NCI-H2081 treated with DMSO at 0.1 percent for 48 hours (cell line): ENCODE measurements at regions not wholly inside any gene's neighbourhood (a gene's known extent, or its start where the extent isn't known, plus 50 kb on each side); places are given as distances from the start of the nearest gene placed in this dataset.
"Not testable (repeated sequence)": the region's sequence is repeated elsewhere in the genome, so short reads cannot be mapped to it uniquely, and the experiment has no call there.

Experiments used
- DNase-seq: peaks from one replicate; lab custom pipeline; 2025; lab: John Stamatoyannopoulos, UW

DNA sequence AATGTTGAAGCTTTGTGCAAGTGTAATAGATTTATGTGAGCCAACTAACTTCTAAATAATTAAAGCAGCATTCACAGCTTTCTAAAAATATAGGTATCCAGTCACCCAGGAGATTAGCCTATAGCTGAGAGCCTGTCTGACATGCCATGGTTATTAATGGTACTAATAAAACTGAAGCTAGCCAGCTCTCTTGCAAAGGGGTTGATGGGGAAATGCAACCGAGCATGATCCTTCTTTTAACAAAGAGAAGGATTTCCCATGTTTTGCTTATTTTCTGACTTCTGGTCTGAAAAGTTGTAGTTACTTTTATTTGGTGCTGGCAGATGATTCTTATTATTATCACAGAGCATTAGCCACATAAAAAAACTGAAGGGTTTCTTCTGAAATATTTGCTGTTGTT, 488.7 kb upstream of the CYLC2 start:
- no peak for DNase-seq

DNA sequence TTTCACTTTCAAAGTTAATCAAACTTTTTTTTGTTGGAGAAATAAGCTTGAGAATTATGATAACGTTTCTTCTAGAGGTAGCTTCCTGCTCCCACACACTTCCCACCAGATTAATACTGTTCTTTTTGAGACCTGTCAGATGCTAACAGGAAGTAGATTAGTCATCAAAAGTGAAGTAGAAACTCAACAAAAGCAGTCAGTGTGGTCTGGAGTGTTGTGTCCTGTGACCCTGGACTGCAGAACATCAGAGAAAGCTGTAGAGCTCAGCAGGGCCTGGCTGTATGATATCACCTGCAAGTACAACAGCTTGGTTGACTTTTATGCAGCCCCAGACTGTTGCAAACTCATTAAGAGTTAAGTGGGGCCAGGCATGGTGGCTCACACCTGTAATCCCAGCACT, 495.7 kb upstream of the CYLC2 start:
- DNase-seq = no peak

DNA sequence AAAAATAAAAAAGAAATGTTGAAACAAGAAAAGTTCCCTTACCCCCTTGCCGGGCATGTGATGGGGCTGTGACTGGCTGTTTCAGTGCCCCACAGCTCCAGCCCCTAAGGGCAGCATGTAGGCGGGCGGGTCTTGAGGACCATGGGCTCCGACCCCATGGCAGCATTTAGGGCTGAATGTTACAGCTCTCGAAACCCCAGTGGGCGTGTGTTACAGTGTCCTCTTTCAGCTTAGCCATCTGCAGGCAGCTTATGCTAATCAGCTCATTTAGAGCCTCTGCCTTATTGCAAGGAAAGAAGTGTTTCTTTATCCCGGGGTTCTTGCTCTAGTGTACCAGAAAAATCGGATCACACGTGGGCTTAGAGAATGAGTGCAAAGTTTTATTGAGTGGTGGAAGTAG, 497.4 kb upstream of the CYLC2 start:
- no peak for DNase-seq

DNA sequence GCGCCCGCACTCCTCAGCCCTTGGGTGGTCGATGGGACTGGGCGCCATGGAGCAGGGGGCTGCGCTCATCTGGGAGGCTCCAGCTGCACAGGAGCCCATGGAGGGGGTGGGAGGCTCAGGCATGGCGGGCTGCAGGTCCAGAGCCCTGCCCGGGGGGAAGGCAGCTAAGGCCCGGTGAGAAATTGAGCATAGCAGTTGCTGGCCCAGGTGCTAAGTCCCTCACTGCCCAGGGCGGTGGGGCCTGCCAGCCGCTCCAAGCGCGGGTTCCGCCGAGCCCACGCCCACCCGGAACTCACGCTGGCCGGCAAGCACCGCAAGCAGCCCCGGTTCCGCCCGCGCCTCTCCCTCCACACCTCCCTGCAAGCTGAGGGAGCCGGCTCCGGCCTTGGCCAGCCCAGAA, 508.2 kb upstream of the CYLC2 start:
- not testable (repeated sequence) for DNase-seq

- DNase-seq = no peak
Measured at GRCh38 chr9:102483651-102484050, 511.5 kb upstream of the CYLC2 start.

- DNase-seq = no peak
Measured at GRCh38 chr9:102482776-102483175, 512.4 kb upstream of the CYLC2 start.

DNA sequence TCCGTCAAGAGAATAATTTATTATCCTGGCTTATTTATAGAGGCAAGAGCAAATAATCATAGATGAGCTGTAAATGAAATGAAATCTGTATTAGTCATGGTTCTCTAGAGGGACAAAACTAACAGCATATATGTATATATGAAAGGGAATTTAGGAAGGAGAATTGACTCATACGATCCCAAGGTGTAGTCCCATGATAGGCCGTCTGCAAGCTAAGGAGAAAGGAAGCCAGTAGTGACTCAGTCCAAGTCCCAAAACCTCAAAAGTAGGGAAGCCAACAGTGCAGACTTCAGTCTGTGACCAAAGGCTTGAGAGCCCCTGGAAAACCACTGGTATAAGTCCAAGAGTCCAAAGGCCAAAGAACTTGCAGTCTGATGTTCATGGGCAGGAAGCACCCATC, 515.9 kb upstream of the CYLC2 start:
- no peak for DNase-seq

DNA sequence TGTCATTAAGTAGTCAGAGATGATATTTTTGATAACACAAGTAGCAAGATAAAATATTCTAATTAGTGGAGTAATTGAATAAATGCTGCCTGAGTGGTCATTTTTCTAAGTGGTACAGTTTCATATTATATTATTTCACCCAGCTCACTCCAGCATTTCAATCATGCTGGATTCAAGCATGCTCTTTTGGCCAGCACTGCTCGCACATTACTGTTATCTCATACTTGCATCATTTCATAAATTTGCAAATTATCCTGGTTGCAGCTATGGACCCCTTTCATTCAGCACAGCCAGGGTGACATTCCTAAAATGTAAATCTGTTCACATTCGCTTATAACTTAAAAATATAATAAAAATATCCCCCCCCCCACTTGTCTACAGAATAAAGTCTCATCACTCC, 520.8 kb upstream of the CYLC2 start:
- DNase-seq = no peak

DNA sequence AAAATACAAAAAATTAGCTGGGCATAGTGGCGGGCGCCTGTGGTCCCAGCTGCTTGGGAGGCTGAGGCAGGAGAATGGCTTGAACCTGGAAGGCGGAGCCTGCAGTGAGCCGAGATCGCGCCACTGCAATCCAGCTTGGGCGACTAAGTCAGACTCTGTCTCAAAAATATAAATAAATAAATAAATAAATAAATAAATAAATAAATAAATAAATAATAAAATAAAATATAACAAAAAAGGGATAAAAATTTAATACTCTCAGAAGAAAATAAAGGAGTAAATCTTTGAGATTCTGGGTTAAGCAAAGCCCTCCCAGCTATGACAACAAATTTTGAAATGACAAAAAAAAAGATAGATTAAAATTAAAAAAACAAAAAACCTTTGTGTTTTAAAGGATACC, 525.7 kb upstream of the CYLC2 start:
- DNase-seq = not testable (repeated sequence)

GRCh38 chr9:102461156-102461819, 533.8 kb upstream of the CYLC2 start:
- DNase-seq = no peak

DNA sequence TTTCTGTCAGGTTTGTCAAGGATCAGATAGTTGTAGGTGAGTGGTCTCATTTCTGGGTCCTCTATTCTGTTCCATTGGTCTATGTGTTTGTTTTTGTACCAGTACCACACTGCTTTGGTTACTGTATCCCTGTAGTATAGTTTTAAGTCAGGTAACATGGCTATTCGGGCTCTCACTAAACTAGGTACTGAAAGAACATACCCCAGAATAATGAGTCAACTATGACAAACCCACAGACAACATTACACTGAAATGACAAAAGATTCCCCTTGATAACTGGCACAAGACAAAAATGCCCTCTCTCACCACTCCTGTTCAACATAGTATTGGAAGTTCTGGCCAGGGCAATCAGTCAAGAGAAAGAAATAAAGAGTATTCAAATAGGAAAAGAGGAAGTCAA, 535.3 kb upstream of the CYLC2 start:
- DNase-seq = no peak

DNA sequence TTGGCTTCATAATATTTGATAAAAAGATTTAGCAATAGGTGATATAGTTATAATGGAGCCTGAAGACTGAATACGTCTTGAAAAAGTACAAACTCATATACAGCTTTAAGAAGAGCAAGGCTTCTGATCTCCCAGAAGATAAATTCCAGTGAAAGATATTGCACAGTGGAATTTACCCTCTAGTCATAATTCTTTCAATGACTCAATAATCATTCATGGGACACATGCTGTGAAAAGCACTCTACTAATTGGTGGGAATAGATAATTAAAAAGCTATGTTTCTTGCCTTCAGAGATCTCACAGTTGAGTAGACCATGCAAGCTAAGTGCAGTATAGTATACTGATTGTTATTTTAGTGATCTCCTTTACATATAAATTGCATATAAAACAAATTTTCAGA, 538.6 kb upstream of the CYLC2 start:
- no peak for DNase-seq

- DNase-seq = no peak
Measured at GRCh38 chr9:102445906-102446305, 549.2 kb upstream of the CYLC2 start.

GRCh38 chr9:102445181-102445747, 549.9 kb upstream of the CYLC2 start:
- no peak for DNase-seq

DNA sequence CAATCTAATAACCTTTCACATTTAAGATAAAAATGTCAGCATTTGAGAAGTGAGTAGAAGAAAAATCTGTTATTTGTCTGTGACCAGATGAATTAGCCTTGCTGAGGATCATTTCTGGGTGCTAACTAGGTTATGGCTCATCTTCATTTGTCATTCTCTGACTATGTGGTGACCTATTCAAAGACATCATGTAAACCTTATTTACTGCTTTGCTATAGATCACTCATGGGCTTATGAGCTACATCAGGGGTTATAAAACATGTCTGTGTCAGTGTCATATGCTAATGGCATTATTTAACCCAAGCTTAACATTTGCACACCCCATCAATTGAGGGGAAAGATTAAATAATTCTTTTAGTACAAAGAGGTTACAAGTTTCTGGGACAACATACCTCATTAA, 555.5 kb upstream of the CYLC2 start:
- no peak for DNase-seq

DNA sequence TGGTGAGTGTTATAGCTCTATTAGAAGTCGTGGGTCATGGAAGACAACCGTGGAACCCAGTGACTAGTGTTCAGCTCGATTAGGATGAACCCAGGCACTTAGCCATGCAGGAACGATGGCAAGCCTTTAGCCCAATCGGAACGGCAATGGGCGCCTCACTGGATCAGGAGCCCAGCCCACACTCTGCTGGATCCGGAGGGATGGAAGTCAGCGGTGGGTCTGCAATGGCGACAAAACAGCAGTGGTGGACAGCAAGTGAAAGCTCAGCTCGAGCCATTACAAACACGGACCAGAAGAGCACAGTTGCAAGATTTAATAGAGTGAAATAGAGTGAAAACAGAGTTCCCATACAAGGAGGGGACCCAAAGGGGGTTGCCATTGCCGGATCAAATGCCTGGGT, 558.5 kb upstream of the CYLC2 start:
- DNase-seq = not testable (repeated sequence)

DNA sequence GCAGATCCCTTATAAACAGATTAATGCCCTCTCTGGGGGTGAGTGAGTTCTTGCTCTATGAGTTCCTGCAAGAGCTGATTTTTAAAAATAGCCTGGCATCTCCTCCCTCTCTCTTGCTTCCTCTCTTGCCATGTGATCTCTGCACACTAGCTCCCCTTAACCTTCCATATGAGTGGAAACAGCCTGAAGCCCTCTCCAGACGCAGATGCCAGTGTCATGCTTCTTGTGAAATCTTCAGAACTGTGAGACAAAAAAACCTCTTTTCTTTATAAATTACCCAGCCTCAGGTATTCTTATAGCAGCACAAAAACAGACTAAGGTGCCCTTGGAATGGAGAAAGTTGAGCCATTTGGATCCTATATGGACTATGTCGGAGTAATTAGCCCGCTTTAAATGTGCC, 559.7 kb upstream of the CYLC2 start:
- no peak for DNase-seq

- DNase-seq = no peak
Measured at GRCh38 chr9:102434545-102434944, 560.6 kb upstream of the CYLC2 start.

GRCh38 chr9:102428305-102428704, 566.8 kb upstream of the CYLC2 start:
- DNase-seq = no peak

DNA sequence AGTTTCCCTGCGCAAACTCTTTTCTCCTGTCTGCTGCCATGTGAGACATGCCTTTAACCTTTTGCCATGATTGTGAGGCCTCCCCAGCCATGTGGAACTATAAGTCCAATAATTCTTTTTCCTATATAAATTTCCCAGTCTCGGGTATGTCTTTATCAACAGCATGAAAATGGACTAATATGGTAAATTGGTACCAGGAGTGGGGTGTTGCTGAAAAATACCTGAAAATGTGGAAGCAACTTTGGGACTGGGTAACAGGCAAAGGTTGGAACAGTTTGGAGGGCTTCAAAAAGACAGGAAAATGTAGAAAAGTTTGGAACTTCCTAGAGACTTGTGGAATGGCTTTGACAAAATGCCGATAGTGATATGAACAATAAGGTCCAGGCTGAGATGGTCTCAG, 578.9 kb upstream of the CYLC2 start:
- not testable (repeated sequence) for DNase-seq

DNA sequence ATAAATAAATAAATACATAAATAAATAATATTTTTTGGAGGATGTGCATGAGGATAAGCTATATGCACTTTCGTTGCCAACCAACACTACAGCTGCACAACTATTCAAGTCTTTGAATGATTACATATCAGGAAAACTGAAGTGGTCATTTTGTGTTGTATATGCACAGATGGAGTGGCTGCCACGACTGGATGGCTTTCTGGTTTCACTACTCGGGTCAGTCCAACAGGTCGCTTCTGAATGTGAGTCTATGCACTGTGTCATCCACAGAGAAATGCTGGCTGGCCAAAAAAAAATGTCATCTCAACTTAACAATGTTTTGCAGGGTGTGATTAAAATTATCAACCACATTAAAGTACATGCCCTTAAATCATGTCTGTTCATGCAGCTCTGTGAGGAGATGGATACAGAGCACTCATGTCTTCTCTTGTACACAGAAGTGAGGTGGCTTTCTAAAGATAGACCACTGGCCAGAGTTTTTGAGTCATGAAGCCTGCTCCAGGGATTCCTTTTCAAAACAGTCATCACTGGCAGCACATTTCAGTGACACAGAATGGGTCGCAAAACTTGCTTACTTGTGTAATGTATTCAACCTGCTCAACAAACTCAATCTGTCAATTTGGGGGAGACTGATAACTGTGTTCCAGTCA, 589.8 kb upstream of the CYLC2 start:
- DNase-seq = no peak

GRCh38 chr9:102403514-102403913, 591.6 kb upstream of the CYLC2 start:
- no peak for DNase-seq

GRCh38 chr9:102398205-102398604, 596.9 kb upstream of the CYLC2 start:
- DNase-seq = no peak

- not testable (repeated sequence) for DNase-seq
Measured at GRCh38 chr9:102385620-102386019, 609.5 kb upstream of the CYLC2 start.
